ENCODE measurements at regions not wholly inside any gene's neighbourhood (a gene's known extent, or its start where the extent isn't known, plus 50 kb on each side); places are given as distances from the start of the nearest gene placed in this dataset.

DNA sequence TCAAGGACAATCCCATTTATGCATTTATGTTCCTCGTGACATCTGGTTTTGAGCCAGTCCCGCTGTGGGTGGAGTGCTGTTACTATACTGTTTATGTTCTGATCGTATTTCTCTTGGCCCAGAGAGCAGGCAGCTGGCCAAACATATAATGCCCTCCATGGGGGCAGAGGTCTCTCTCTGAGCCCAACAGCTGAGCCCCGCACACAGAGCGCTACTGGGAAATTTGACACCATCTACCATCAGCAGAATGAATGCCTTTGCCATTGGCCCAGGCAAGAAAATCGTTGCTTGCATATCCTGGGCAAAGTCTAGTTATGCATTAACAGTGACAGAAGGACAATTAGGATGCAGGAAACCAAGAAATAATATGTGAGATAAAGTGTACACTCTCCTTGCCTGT lies 126.8 kb upstream of the CACNA1A start:
- TF ChIP-seq CTCF (IDR thresholded peaks at IDR 0.05; ENCODE audit: poor library complexity) = no peak
- TF ChIP-seq EZH2 (IDR thresholded peaks at IDR 0.05; ENCODE audit: borderline replicate concordance) = no peak
- no peak for TF ChIP-seq EZH2phosphoT487 (IDR thresholded peaks at IDR 0.05; ENCODE audit: low read depth, severe bottlenecking, unreplicated experiment)

Measured in hepatocyte (in vitro differentiated cells).